ENCODE measurements at regions not wholly inside any gene's neighbourhood (a gene's known extent, or its start where the extent isn't known, plus 50 kb on each side); places are given as distances from the start of the nearest gene placed in this dataset.

GRCh38 chr6:48280035-48280620 lies 169.1 kb upstream of the PTCHD4 start:
- no peaks in the 10 kb centered on the region for H3K9me3 Mint-ChIP-seq
- no peak overlapping the region for H3K4me3 Mint-ChIP-seq
- no peak for DNase-seq
- H3K36me3 Mint-ChIP-seq (ENCODE audit: low read depth), result no peaks in the 10 kb centered on the region
- ChIA-PET CTCF (no interaction called here), POLR2A (no interaction called here)
- H3K27ac Mint-ChIP-seq, result no peak overlapping the region
- no peaks in the 10 kb centered on the region for H3K27me3 Mint-ChIP-seq
- H3K4me1 Mint-ChIP-seq, result no peaks in the 10 kb centered on the region

- Mint-ChIP-seq H3K4me3 (no peak overlapping the region), H3K4me1 (no peaks in the 10 kb centered on the region), H3K27ac (no peak overlapping the region), H3K27me3 (no peaks in the 10 kb centered on the region), H3K36me3 (ENCODE audit: low read depth) (no peaks in the 10 kb centered on the region), H3K9me3 (no peaks in the 10 kb centered on the region)
- no peak for DNase-seq
- ChIA-PET CTCF (no interaction called here), POLR2A (no interaction called here)
These were observed 167.3 kb upstream of the PTCHD4 start for GRCh38 chr6:48278261-48278660.

GRCh38 chr6:48272518-48272917 lies 161.5 kb upstream of the PTCHD4 start:
- no peak for DNase-seq
- no peaks in the 10 kb centered on the region for H3K27me3 Mint-ChIP-seq
- POLR2A ChIA-PET, result no interaction called here
- H3K4me1 Mint-ChIP-seq, result no peaks in the 10 kb centered on the region
- H3K9me3 Mint-ChIP-seq, result peaks cover 6% of the 10 kb centered on the region
- no peaks in the 10 kb centered on the region for H3K36me3 Mint-ChIP-seq (ENCODE audit: low read depth)
- no peak overlapping the region for H3K4me3 Mint-ChIP-seq
- CTCF ChIA-PET, result no interaction called here
- H3K27ac Mint-ChIP-seq, result no peak overlapping the region

GRCh38 chr6:48255094-48255493 lies 144.1 kb upstream of the PTCHD4 start:
- no peak for DNase-seq
- no peaks in the 10 kb centered on the region for H3K27me3 Mint-ChIP-seq
- H3K27ac Mint-ChIP-seq, result no peak overlapping the region
- ChIA-PET CTCF (no interaction called here), POLR2A (no interaction called here)
- no peaks in the 10 kb centered on the region for H3K9me3 Mint-ChIP-seq
- H3K4me3 Mint-ChIP-seq, result no peak overlapping the region
- H3K36me3 Mint-ChIP-seq (ENCODE audit: low read depth), result no peaks in the 10 kb centered on the region
- H3K4me1 Mint-ChIP-seq, result no peaks in the 10 kb centered on the region

- H3K4me3 Mint-ChIP-seq, result no peak overlapping the region
- H3K27ac Mint-ChIP-seq, result no peak overlapping the region
- H3K36me3 Mint-ChIP-seq (ENCODE audit: low read depth), result no peaks in the 10 kb centered on the region
- CTCF ChIA-PET, result no interaction called here
- DNase-seq, result no peak
- H3K27me3 Mint-ChIP-seq, result no peaks in the 10 kb centered on the region
- H3K9me3 Mint-ChIP-seq, result peaks cover 2% of the 10 kb centered on the region
- POLR2A ChIA-PET, result no interaction called here
- no peaks in the 10 kb centered on the region for H3K4me1 Mint-ChIP-seq
These were observed 138.1 kb upstream of the PTCHD4 start for GRCh38 chr6:48249071-48249470.

- no peaks in the 10 kb centered on the region for H3K36me3 Mint-ChIP-seq (ENCODE audit: low read depth)
- DNase-seq, result no peak
- H3K27me3 Mint-ChIP-seq, result no peaks in the 10 kb centered on the region
- no peaks in the 10 kb centered on the region for H3K4me1 Mint-ChIP-seq
- no peak overlapping the region for H3K4me3 Mint-ChIP-seq
- CTCF ChIA-PET, result no interaction called here
- no peak overlapping the region for H3K27ac Mint-ChIP-seq
- POLR2A ChIA-PET, result no interaction called here
- peaks cover 2% of the 10 kb centered on the region for H3K9me3 Mint-ChIP-seq
These were observed 132.1 kb upstream of the PTCHD4 start for GRCh38 chr6:48243071-48243470.

- no peak overlapping the region for H3K27ac Mint-ChIP-seq
- CTCF ChIA-PET, result no interaction called here
- DNase-seq, result no peak
- no peaks in the 10 kb centered on the region for H3K4me1 Mint-ChIP-seq
- no peaks in the 10 kb centered on the region for H3K36me3 Mint-ChIP-seq (ENCODE audit: low read depth)
- no peaks in the 10 kb centered on the region for H3K27me3 Mint-ChIP-seq
- POLR2A ChIA-PET, result no interaction called here
- no peak overlapping the region for H3K4me3 Mint-ChIP-seq
- peaks cover 4% of the 10 kb centered on the region for H3K9me3 Mint-ChIP-seq
These were observed 129.3 kb upstream of the PTCHD4 start for GRCh38 chr6:48240287-48240686.

- POLR2A ChIA-PET, result no interaction called here
- no peaks in the 10 kb centered on the region for H3K4me1 Mint-ChIP-seq
- H3K27me3 Mint-ChIP-seq, result no peaks in the 10 kb centered on the region
- H3K4me3 Mint-ChIP-seq, result no peak overlapping the region
- CTCF ChIA-PET, result no interaction called here
- H3K9me3 Mint-ChIP-seq, result peaks cover 8% of the 10 kb centered on the region
- no peak overlapping the region for H3K27ac Mint-ChIP-seq
- H3K36me3 Mint-ChIP-seq (ENCODE audit: low read depth), result no peaks in the 10 kb centered on the region
- DNase-seq, result no peak
These were observed 125.4 kb upstream of the PTCHD4 start for GRCh38 chr6:48236375-48236774.

GRCh38 chr6:48233063-48233462 lies 122.1 kb upstream of the PTCHD4 start:
- no peak overlapping the region for H3K4me3 Mint-ChIP-seq
- no peaks in the 10 kb centered on the region for H3K36me3 Mint-ChIP-seq (ENCODE audit: low read depth)
- H3K4me1 Mint-ChIP-seq, result no peaks in the 10 kb centered on the region
- H3K27ac Mint-ChIP-seq, result no peak overlapping the region
- H3K9me3 Mint-ChIP-seq, result peaks cover 8% of the 10 kb centered on the region
- POLR2A ChIA-PET, result no interaction called here
- DNase-seq, result no peak
- H3K27me3 Mint-ChIP-seq, result no peaks in the 10 kb centered on the region
- CTCF ChIA-PET, result no interaction called here

GRCh38 chr6:48229841-48230240 lies 118.8 kb upstream of the PTCHD4 start:
- DNase-seq, result no peak
- Mint-ChIP-seq H3K36me3 (ENCODE audit: low read depth) (no peaks in the 10 kb centered on the region), H3K27me3 (no peaks in the 10 kb centered on the region), H3K9me3 (peaks cover under 1% of the 10 kb centered on the region), H3K4me3 (no peak overlapping the region), H3K27ac (no peak overlapping the region), H3K4me1 (no peaks in the 10 kb centered on the region)
- ChIA-PET CTCF (no interaction called here), POLR2A (no interaction called here)

GRCh38 chr6:48222241-48222640 lies 111.2 kb upstream of the PTCHD4 start:
- Mint-ChIP-seq H3K27me3 (no peaks in the 10 kb centered on the region), H3K27ac (no peak overlapping the region), H3K4me3 (no peak overlapping the region), H3K4me1 (no peaks in the 10 kb centered on the region), H3K9me3 (peaks cover 4% of the 10 kb centered on the region), H3K36me3 (ENCODE audit: low read depth) (no peaks in the 10 kb centered on the region)
- DNase-seq, result no peak
- CTCF ChIA-PET, result no interaction called here
- POLR2A ChIA-PET, result no interaction called here

- Mint-ChIP-seq H3K27me3 (no peaks in the 10 kb centered on the region), H3K27ac (no peak overlapping the region), H3K4me1 (no peaks in the 10 kb centered on the region), H3K4me3 (no peak overlapping the region), H3K36me3 (ENCODE audit: low read depth) (no peaks in the 10 kb centered on the region), H3K9me3 (peaks cover 8% of the 10 kb centered on the region)
- DNase-seq, result no peak
- CTCF ChIA-PET, result no interaction called here
- POLR2A ChIA-PET, result no interaction called here
These were observed 102.2 kb upstream of the PTCHD4 start for GRCh38 chr6:48213076-48213788.

- Mint-ChIP-seq H3K4me3 (no peak overlapping the region), H3K9me3 (peaks cover 8% of the 10 kb centered on the region), H3K27me3 (no peaks in the 10 kb centered on the region), H3K27ac (no peak overlapping the region), H3K4me1 (no peaks in the 10 kb centered on the region), H3K36me3 (ENCODE audit: low read depth) (no peaks in the 10 kb centered on the region)
- CTCF ChIA-PET, result no interaction called here
- no peak for DNase-seq
- POLR2A ChIA-PET, result no interaction called here
These were observed 101.5 kb upstream of the PTCHD4 start for GRCh38 chr6:48212501-48212900.

- no peaks in the 10 kb centered on the region for H3K36me3 Mint-ChIP-seq (ENCODE audit: low read depth)
- no peak for DNase-seq
- no peaks in the 10 kb centered on the region for H3K4me1 Mint-ChIP-seq
- ChIA-PET CTCF (no interaction called here), POLR2A (no interaction called here)
- H3K27me3 Mint-ChIP-seq, result no peaks in the 10 kb centered on the region
- H3K4me3 Mint-ChIP-seq, result no peak overlapping the region
- H3K27ac Mint-ChIP-seq, result no peak overlapping the region
- H3K9me3 Mint-ChIP-seq, result peaks cover 7% of the 10 kb centered on the region
These were observed 95.1 kb upstream of the PTCHD4 start for GRCh38 chr6:48206091-48206490.

All from activated CD4-positive, alpha-beta memory T cell treated with anti-CD3 and anti-CD28 coated beads, Interleukin-2, amount 10 ng/mL, durations not matched to agents 7 days and 5 days (primary cell).